HL-60/S4 treated with retinoic acid at 250 ng/mL for 4 days and 3 days (cell line): ENCODE measurements at regions not wholly inside any gene's neighbourhood (a gene's known extent, or its start where the extent isn't known, plus 50 kb on each side); places are given as distances from the start of the nearest gene placed in this dataset.
"Not testable (repeated sequence)": the region's sequence is repeated elsewhere in the genome, so short reads cannot be mapped to it uniquely, and the experiment has no call there.

Source experiments
- in situ Hi-C: fragments of 300-500 bp; cut with MboI; formaldehyde crosslinking; loops from 2 replicates; pipeline ENCODE4 v1.7.0; 2022; ENCODE audit warnings: low sequenced_read_pairs

- in situ Hi-C loops, result no loop called here
Observed at GRCh38 chr4:104890598-104891275, 255.9 kb upstream of the TET2 start.

GRCh38 chr4:104896660-104897645 is 249.7 kb upstream of the TET2 start:
- in situ Hi-C loops, result no loop called here

GRCh38 chr4:104899863-104900262 is 246.8 kb upstream of the TET2 start:
- in situ Hi-C loops, result no loop called here

- in situ Hi-C loops, result no loop called here
Observed at GRCh38 chr4:104901438-104901837, 245.2 kb upstream of the TET2 start.

GRCh38 chr4:104901961-104902605 is 244.6 kb upstream of the TET2 start:
- in situ Hi-C loops, result no loop called here

- in situ Hi-C loops, result no loop called here
Observed at GRCh38 chr4:104905065-104905464, 241.6 kb upstream of the TET2 start.

GRCh38 chr4:104905546-104905945 is 241.1 kb upstream of the TET2 start:
- in situ Hi-C loops, result no loop called here

- in situ Hi-C loops, result no loop called here
Observed at GRCh38 chr4:104906276-104906675, 240.4 kb upstream of the TET2 start.

GRCh38 chr4:104907074-104907649 is 239.5 kb upstream of the TET2 start:
- in situ Hi-C loops, result no loop called here

- in situ Hi-C loops, result no loop called here
Observed at GRCh38 chr4:104907991-104908390, 238.7 kb upstream of the TET2 start.

- in situ Hi-C loops, result no loop called here
Observed at GRCh38 chr4:104909376-104909775, 237.3 kb upstream of the TET2 start.

- in situ Hi-C loops, result no loop called here
Observed at GRCh38 chr4:104912518-104912917, 234.2 kb upstream of the TET2 start.

GRCh38 chr4:104915373-104915772 is 231.3 kb upstream of the TET2 start:
- in situ Hi-C loops, result no loop called here

GRCh38 chr4:104915864-104916263 is 230.8 kb upstream of the TET2 start:
- in situ Hi-C loops, result no loop called here

- in situ Hi-C loops, result no loop called here
Observed at GRCh38 chr4:104919406-104919805, 227.3 kb upstream of the TET2 start.

- in situ Hi-C loops, result no loop called here
Observed at GRCh38 chr4:104930298-104930697, 216.4 kb upstream of the TET2 start.

- in situ Hi-C loops, result not testable (repeated sequence)
Observed at GRCh38 chr4:104930745-104931736, 215.6 kb upstream of the TET2 start.

GRCh38 chr4:104938624-104939023 is 208.1 kb upstream of the TET2 start:
- in situ Hi-C loops, result no loop called here

- in situ Hi-C loops, result no loop called here
Observed at GRCh38 chr4:104940927-104941326, 205.7 kb upstream of the TET2 start.

GRCh38 chr4:104941661-104942062 is 205.0 kb upstream of the TET2 start:
- in situ Hi-C loops, result no loop called here
